ENCODE measurements at regions not wholly inside any gene's neighbourhood (a gene's known extent, or its start where the extent isn't known, plus 50 kb on each side); places are given as distances from the start of the nearest gene placed in this dataset.

DNA sequence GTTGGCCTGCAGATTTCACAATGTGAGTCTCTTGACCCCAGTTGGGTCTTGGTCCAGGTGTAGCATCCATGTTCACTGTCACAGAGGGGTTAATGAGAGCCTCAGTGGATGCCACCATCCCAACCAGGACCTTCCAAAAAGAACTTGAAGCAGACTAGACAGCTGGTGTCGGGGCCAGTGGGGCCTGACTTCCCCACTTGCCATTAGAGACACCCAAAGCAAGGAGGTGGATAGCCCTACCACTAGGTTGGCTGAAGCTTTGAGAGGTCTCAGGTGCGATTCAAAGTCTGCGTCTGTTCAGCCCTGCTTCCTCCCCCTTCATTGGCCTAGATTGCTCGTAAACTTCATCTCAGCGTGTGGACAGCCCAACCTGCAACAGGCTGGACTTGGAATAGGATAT lies 196.4 kb upstream of the RREB1 start:
- Histone ChIP-seq H3K36me3 (no peaks in the 10 kb centered on the region), H3K4me1 (peaks cover 23% of the 10 kb centered on the region), H3K9me3 (no peaks in the 10 kb centered on the region), H3K27me3 (no peaks in the 10 kb centered on the region), H3K4me3 (no peak overlapping the region), H3K27ac (no peak overlapping the region)
- no peak for TF ChIP-seq EP300 (IDR thresholded peaks at IDR 0.05)
- no peak for TF ChIP-seq POLR2A (IDR thresholded peaks at IDR 0.05)
- no peak for TF ChIP-seq POLR2AphosphoS5 (IDR thresholded peaks at IDR 0.05)
- TF ChIP-seq, protein P1, sequence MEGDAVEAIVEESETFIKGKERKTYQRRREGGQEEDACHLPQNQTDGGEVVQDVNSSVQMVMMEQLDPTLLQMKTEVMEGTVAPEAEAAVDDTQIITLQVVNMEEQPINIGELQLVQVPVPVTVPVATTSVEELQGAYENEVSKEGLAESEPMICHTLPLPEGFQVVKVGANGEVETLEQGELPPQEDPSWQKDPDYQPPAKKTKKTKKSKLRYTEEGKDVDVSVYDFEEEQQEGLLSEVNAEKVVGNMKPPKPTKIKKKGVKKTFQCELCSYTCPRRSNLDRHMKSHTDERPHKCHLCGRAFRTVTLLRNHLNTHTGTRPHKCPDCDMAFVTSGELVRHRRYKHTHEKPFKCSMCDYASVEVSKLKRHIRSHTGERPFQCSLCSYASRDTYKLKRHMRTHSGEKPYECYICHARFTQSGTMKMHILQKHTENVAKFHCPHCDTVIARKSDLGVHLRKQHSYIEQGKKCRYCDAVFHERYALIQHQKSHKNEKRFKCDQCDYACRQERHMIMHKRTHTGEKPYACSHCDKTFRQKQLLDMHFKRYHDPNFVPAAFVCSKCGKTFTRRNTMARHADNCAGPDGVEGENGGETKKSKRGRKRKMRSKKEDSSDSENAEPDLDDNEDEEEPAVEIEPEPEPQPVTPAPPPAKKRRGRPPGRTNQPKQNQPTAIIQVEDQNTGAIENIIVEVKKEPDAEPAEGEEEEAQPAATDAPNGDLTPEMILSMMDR (IDR thresholded peaks at IDR 0.05): no peak
- no peak for DNase-seq (ENCODE audit: low spot score in 2 of 2)
- WGBS: 98% methylated on average over 5 of the region's 5 CpGs

DNA sequence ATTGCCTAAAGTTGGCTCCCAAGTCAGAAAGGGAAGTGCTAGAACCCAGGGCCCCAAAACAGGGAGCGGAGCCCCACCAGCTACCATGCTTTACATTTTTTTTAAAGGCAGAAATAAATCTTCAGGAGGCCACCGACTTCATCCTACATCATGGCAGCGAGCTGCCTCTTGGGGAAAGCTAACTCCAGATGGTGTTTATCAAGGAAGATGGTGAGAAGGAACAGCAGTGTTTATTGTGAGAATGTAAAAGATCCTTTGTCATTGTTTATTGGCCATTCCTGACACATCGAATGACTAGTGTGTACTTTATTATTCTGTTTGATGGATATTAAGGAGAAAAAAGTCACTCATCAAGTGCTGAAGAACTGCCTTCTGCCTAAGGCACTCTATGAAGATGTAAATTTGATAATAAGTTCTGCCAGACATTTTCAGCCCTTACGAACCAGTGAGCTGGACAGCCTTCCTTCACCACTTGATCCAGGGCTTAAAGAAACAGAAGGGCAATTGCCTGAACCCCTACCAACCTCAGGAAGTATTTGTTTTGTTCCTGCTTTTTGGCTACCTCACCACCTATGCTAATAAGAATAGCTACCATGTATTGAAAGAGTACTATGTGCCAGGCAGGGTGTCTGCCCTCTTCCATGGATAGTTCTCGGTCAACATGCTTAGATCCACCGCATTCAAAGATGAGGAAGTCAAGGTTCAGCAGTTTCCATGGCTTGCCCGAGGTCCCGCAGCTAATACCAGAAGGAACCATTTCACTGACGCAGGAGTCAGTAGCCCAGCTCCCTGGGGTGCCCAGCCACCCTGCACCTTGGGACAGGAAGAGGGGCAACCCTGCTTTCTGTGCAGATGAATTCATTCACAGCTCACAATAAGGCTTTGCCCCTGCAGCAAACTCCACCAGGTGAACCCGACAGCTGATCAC lies 194.7 kb upstream of the RREB1 start:
- H3K27me3 ChIP-seq: no peaks in the 10 kb centered on the region
- no peaks in the 10 kb centered on the region for H3K36me3 ChIP-seq
- H3K9me3 ChIP-seq: no peaks in the 10 kb centered on the region
- H3K27ac ChIP-seq: no peak overlapping the region
- H3K4me3 ChIP-seq: no peak overlapping the region
- H3K4me1 ChIP-seq: peaks cover 29% of the 10 kb centered on the region
- no peak for DNase-seq (ENCODE audit: low spot score in 2 of 2)
- TF ChIP-seq POLR2A (IDR thresholded peaks at IDR 0.05) (no peak), EP300 (IDR thresholded peaks at IDR 0.05) (no peak), POLR2AphosphoS5 (IDR thresholded peaks at IDR 0.05) (no peak)
- TF ChIP-seq, protein P1 (IDR thresholded peaks at IDR 0.05): no peak
- WGBS: 77% methylated on average over 11 of the region's 11 CpGs

DNA sequence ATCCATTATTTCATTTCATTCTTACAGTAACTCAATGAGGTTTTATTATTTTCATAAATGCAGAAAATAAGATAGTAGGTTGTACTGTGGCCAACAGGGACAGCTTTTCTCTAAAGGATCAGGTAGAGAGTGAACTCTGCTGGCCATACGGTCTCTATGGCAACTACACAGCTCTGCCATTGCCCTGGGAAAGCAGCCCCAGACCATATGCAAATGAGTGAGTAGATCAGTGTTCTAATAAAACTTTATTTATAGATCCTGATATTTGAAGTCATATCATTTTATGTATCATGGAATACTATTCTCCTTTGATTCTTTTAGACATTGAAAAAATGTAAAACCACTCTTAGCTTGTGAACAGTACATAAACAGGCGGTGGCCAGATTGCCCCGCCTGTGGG lies 192.5 kb upstream of the RREB1 start:
- H3K4me3 ChIP-seq: peak overlapping the region; percentile 34
- no peaks in the 10 kb centered on the region for H3K27me3 ChIP-seq
- WGBS: 84% methylated on average over 3 of the region's 3 CpGs
- H3K36me3 ChIP-seq: no peaks in the 10 kb centered on the region
- no peak for TF ChIP-seq POLR2AphosphoS5 (IDR thresholded peaks at IDR 0.05)
- no peak for TF ChIP-seq POLR2A (IDR thresholded peaks at IDR 0.05)
- TF ChIP-seq EP300 (IDR thresholded peaks at IDR 0.05): no peak
- TF ChIP-seq, protein P1 (IDR thresholded peaks at IDR 0.05): no peak
- DNase-seq (ENCODE audit: low spot score in 2 of 2): no peak
- H3K9me3 ChIP-seq: no peaks in the 10 kb centered on the region
- peak overlapping the region; percentile 79 for H3K27ac ChIP-seq
- H3K4me1 ChIP-seq: peaks cover 46% of the 10 kb centered on the region

DNA sequence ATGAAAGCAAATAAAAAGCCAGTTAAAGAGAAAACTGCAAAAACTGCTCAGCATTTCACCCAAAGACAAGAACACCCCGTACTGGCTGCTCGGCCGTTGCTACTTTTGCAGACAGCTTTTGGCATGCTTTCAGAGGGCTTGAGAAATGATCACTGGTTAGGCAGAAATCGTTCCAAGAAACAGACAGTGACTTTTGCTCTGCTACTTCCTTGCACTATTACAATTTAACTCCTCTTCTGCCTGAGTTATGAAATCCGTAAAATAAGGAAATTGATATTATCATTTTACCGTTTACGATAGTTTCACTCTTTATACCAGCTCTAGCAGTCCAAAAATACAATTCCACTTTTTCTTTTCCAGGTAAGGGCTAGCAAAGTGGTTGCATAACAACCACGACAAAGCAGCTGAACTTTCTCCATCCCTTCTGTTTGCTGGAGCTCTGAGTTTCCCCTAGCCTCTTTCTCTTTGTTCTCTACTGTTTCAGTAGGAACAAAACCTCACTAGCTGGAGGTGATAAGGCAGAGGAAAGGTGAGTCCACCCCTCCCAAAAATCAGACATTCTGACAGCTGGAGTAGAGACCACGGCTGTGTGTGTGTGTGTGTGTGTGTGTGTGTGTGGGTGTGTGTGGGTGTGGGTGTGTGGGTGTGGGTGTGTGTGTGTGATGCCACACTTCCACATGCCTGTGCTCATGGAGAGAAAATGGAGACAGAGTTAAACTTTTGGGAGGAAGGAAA lies 191.8 kb upstream of the RREB1 start:
- no peak for DNase-seq (ENCODE audit: low spot score in 2 of 2)
- TF ChIP-seq EP300 (IDR thresholded peaks at IDR 0.05) (no peak), POLR2AphosphoS5 (IDR thresholded peaks at IDR 0.05) (peak in 1 of 3 donors; percentile 22), POLR2A (IDR thresholded peaks at IDR 0.05) (no peak)
- Histone ChIP-seq H3K4me3 (peak overlapping the region; percentile 34), H3K27ac (peak overlapping the region; percentile 79), H3K9me3 (no peaks in the 10 kb centered on the region), H3K27me3 (no peaks in the 10 kb centered on the region), H3K4me1 (peaks cover 47% of the 10 kb centered on the region), H3K36me3 (no peaks in the 10 kb centered on the region)
- WGBS: 5% methylated on average over 9 of the region's 9 CpGs

DNA sequence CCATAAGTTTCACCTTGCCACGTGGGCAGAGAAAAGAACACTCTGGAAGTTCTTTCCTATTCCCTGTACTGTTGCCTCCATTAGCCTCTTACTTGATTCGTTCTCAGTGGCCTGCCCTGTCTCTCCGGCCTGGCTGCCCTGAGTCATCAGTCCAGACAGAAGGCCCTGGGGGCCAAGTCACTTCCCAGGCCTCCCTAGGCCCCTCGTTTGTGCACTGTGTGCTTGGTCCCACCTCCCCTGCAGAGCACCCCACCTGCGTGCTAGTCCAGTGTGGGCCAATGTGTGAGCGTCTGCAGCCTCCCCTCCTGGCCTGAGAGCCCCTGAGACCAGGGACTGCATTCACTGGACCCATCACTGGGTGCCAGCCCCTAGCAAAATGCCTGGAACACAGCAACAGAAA lies 191.2 kb upstream of the RREB1 start:
- H3K4me1 ChIP-seq: peaks cover 47% of the 10 kb centered on the region
- no peaks in the 10 kb centered on the region for H3K9me3 ChIP-seq
- 70% methylated on average over 6 of the region's 6 CpGs for WGBS
- H3K4me3 ChIP-seq: no peak overlapping the region
- H3K36me3 ChIP-seq: no peaks in the 10 kb centered on the region
- no peak for TF ChIP-seq POLR2AphosphoS5 (IDR thresholded peaks at IDR 0.05)
- TF ChIP-seq POLR2A (IDR thresholded peaks at IDR 0.05): no peak
- no peak for TF ChIP-seq EP300 (IDR thresholded peaks at IDR 0.05)
- TF ChIP-seq, protein P1 (IDR thresholded peaks at IDR 0.05): no peak
- DNase-seq (ENCODE audit: low spot score in 2 of 2): no peak
- no peaks in the 10 kb centered on the region for H3K27me3 ChIP-seq
- peak overlapping the region; percentile 79 for H3K27ac ChIP-seq
